ENCODE measurements at regions not wholly inside any gene's neighbourhood (a gene's known extent, or its start where the extent isn't known, plus 50 kb on each side); places are given as distances from the start of the nearest gene placed in this dataset.

GRCh38 chr11:134701564-134702165, 289.6 kb upstream of the B3GAT1 start:
- Histone ChIP-seq H4K91ac (replicated peaks; ENCODE audit: insufficient read length, low read length) (no peak overlapping the region), H2BK20ac (ENCODE audit: low read length) (no peak overlapping the region), H2BK15ac (ENCODE audit: low read length) (no peak overlapping the region), H2AFZ (ENCODE audit: low read length) (no peak overlapping the region), H3K18ac (ENCODE audit: extremely low read depth, low read length) (no peak overlapping the region), H3K36me3 (ENCODE audit: control insufficient read depth in 2 of 4, insufficient read depth in 4 of 4, low read length in 3 of 4) (no peaks in the 10 kb centered on the region), H2AK5ac (ENCODE audit: low read depth, low read length) (no peak overlapping the region), H3K27ac (ENCODE audit: low read depth, low read length) (no peak overlapping the region), H3K79me1 (ENCODE audit: low read depth, low read length) (no peaks in the 10 kb centered on the region), H3K23me2 (ENCODE audit: low read depth, low read length) (no peaks in the 10 kb centered on the region), H3K4me2 (ENCODE audit: insufficient read depth in 1 of 2, low read depth in 2 of 2, low read length in 2 of 2) (no peak overlapping the region), H3K4ac (replicated peaks; ENCODE audit: insufficient read length, low read depth, low read length) (no peak overlapping the region), H4K20me1 (replicated peaks in 1 of 2; ENCODE audit: control insufficient read depth in 1 of 2, insufficient read depth in 2 of 2, low read length in 2 of 2) (no peaks in the 10 kb centered on the region), H4K8ac (ENCODE audit: extremely low read depth, insufficient read depth, low read length) (no peak overlapping the region; the same call in 1 of the 2 replicates), H3K79me2 (ENCODE audit: control insufficient read depth in 1 of 2, insufficient read depth in 2 of 2, low read length in 2 of 2) (no peaks in the 10 kb centered on the region), H3K56ac (replicated peaks; ENCODE audit: insufficient read length, low read depth, low read length) (no peak overlapping the region), H2BK12ac (ENCODE audit: low read depth, low read length) (no peak overlapping the region), H3K14ac (ENCODE audit: insufficient read length) (no peak overlapping the region), H2BK120ac (replicated peaks; ENCODE audit: low read depth, low read length) (no peak overlapping the region), H4K5ac (ENCODE audit: insufficient read length, low read depth, low read length) (no peak overlapping the region), H3K4me1 (replicated peaks in 1 of 4; ENCODE audit: control insufficient read depth in 3 of 4, insufficient read depth in 4 of 4, low read length in 3 of 4) (no peaks in the 10 kb centered on the region), H3K23ac (ENCODE audit: insufficient read length) (no peak overlapping the region), H3K4me3 (ENCODE audit: extremely low read depth in 1 of 4, insufficient read depth in 2 of 4, low read depth in 3 of 4, low read length in 4 of 4) (no peak overlapping the region), H2BK5ac (ENCODE audit: low read depth, low read length) (no peak overlapping the region), H3K9me3 (ENCODE audit: insufficient read depth in 2 of 2, low read depth in 1 of 2, low read length in 1 of 2) (no peaks in the 10 kb centered on the region), H3K27me3 (replicated peaks in 1 of 4; ENCODE audit: control insufficient read depth in 3 of 4, extremely low read depth in 1 of 4, insufficient read depth in 3 of 4, low read length in 3 of 4) (0 out of 7 replicates have a peak, but pooled peaks cover 0 to 2% (median 0%) of the 10 kb centered on the region in 4 experiments), H3K9ac (replicated peaks in 1 of 4; ENCODE audit: extremely low read depth in 1 of 4, low read depth in 3 of 4, low read length in 3 of 4) (no peak overlapping the region)
- DNase-seq (ENCODE audit: low read depth in 1 of 2, low spot score in 2 of 2) (no peak), FAIRE-seq (no peak)
- ChIA-PET CTCF (ENCODE audit: partially characterized antibody) (interaction anchor here (1.1 kb wide), 1 partner anchor 23 kb away, joined by 3 read pairs; no protein-coding TSS in a partner anchor), POLR2A (ENCODE audit: partially characterized antibody) (no interaction called here)
- 91% methylated on average over 21 of the region's 21 CpGs; no CpG with 5 or more reads in 1 of the 2 experiments for WGBS, 2 experiments (ENCODE audit: extremely low coverage in 1 of 2, insufficient coverage in 1 of 2, insufficient read length in 1 of 2, insufficient replicate concordance in 2 of 2, low coverage in 1 of 2, low lambda C conversion rate in 2 of 2, missing lambda C conversion rate in 1 of 2)
- no peak for TF ChIP-seq BACH1 (IDR thresholded peaks at IDR 0.05; ENCODE audit: low read length)
- no peak for TF ChIP-seq SP2 (IDR thresholded peaks at IDR 0.05; ENCODE audit: low read length)
- no peak for TF ChIP-seq BCL11A (IDR thresholded peaks at IDR 0.05; ENCODE audit: low read depth in 2 of 2, low read length in 2 of 2)
- no peak for TF ChIP-seq GTF2F1 (IDR thresholded peaks at IDR 0.05; ENCODE audit: borderline replicate concordance, low read depth, low read length)
- TF ChIP-seq NRF1 (IDR thresholded peaks at IDR 0.05; ENCODE audit: low read depth, low read length) = no peak
- TF ChIP-seq RXRA (IDR thresholded peaks at IDR 0.05; ENCODE audit: insufficient read depth, low read depth, low read length) = no peak
- TF ChIP-seq EGR1 (IDR thresholded peaks at IDR 0.05; ENCODE audit: borderline replicate concordance, low read depth, low read length) = no peak
- TF ChIP-seq FOSL1 (IDR thresholded peaks at IDR 0.05; ENCODE audit: insufficient read depth, low read depth, low read length) = no peak
- no peak for TF ChIP-seq SIX5 (IDR thresholded peaks at IDR 0.05; ENCODE audit: low read depth, low read length)
- no peak for TF ChIP-seq ATF2 (IDR thresholded peaks at IDR 0.05; ENCODE audit: low read length)
- TF ChIP-seq CTBP2 (IDR thresholded peaks at IDR 0.05; ENCODE audit: borderline replicate concordance, insufficient read depth, insufficient read length, low read length) = no peak
- TF ChIP-seq KDM5A (IDR thresholded peaks at IDR 0.05; ENCODE audit: low read length) = no peak
- TF ChIP-seq KDM1A (IDR thresholded peaks at IDR 0.05; ENCODE audit: borderline replicate concordance, low read length) = no peak
